ENCODE measurements at regions not wholly inside any gene's neighbourhood (a gene's known extent, or its start where the extent isn't known, plus 50 kb on each side); places are given as distances from the start of the nearest gene placed in this dataset.

GRCh38 chr12:126780343-126780742 is 1486.6 kb upstream of the TMEM132C start:
- H3K27me3 ChIP-seq (replicated peaks; ENCODE audit: insufficient read depth) = peaks cover 3% of the 10 kb centered on the region; the same call in 1 of the 2 replicates
- H3F3A ChIP-seq (ENCODE audit: insufficient read depth) = no peaks in the 10 kb centered on the region
- in situ Hi-C loops (cut with MboI) = loop anchor here (25.0 kb wide), 2 partner anchors 582 to 907 kb away; no protein-coding TSS in a partner anchor
- H3K4me3 ChIP-seq = no peak overlapping the region
- no peaks in the 10 kb centered on the region for H3K9me3 ChIP-seq (ENCODE audit: low read depth)
- WGBS, 2 experiments (ENCODE audit: low coverage in 1 of 2, low lambda C conversion rate in 2 of 2, missing lambda C conversion rate in 2 of 2) = 60 to 62% methylated on average over 5 of the region's 5 CpGs
- H3K27ac ChIP-seq = no peak overlapping the region
- TF ChIP-seq EZH2 (IDR thresholded peaks at IDR 0.05; ENCODE audit: insufficient read depth, poor library complexity, severe bottlenecking) (no peak), EZH2phosphoT487 (IDR thresholded peaks at IDR 0.05; ENCODE audit: insufficient read depth, low read depth) (no peak)
- no peak overlapping the region for H3K9ac ChIP-seq
- no peaks in the 10 kb centered on the region for H4K20me1 ChIP-seq (ENCODE audit: insufficient read depth)
- no peak for DNase-seq
- no peaks in the 10 kb centered on the region for H3K36me3 ChIP-seq (ENCODE audit: low read depth)
- no peak overlapping the region for H3K4me2 ChIP-seq (ENCODE audit: unreplicated experiment)
- H3K9me2 ChIP-seq (ENCODE audit: insufficient read depth) = no peaks in the 10 kb centered on the region
- H2AFZ ChIP-seq = no peak overlapping the region
- H3K79me2 ChIP-seq (ENCODE audit: insufficient read depth) = no peaks in the 10 kb centered on the region
- no peaks in the 10 kb centered on the region for H3K4me1 ChIP-seq (ENCODE audit: insufficient read depth)

GRCh38 chr12:126781593-126781992 is 1485.4 kb upstream of the TMEM132C start:
- Histone ChIP-seq H3K27ac (no peak overlapping the region), H3K9me2 (ENCODE audit: insufficient read depth) (no peaks in the 10 kb centered on the region), H3K9me3 (ENCODE audit: low read depth) (no peaks in the 10 kb centered on the region), H4K20me1 (ENCODE audit: insufficient read depth) (no peaks in the 10 kb centered on the region), H2AFZ (no peak overlapping the region), H3K4me2 (ENCODE audit: unreplicated experiment) (no peak overlapping the region), H3K79me2 (ENCODE audit: insufficient read depth) (no peaks in the 10 kb centered on the region), H3K4me3 (no peak overlapping the region), H3K27me3 (replicated peaks; ENCODE audit: insufficient read depth) (peaks cover 3% of the 10 kb centered on the region; the same call in 1 of the 2 replicates), H3K36me3 (ENCODE audit: low read depth) (no peaks in the 10 kb centered on the region), H3F3A (ENCODE audit: insufficient read depth) (no peaks in the 10 kb centered on the region), H3K4me1 (ENCODE audit: insufficient read depth) (no peaks in the 10 kb centered on the region), H3K9ac (no peak overlapping the region)
- DNase-seq = no peak
- in situ Hi-C loops (cut with MboI) = loop anchor here (25.0 kb wide), 2 partner anchors 581 to 906 kb away; no protein-coding TSS in a partner anchor
- WGBS, 2 experiments (ENCODE audit: low coverage in 1 of 2, low lambda C conversion rate in 2 of 2, missing lambda C conversion rate in 2 of 2) = 19 to 21% methylated on average over 3 of the region's 3 CpGs
- TF ChIP-seq EZH2 (IDR thresholded peaks at IDR 0.05; ENCODE audit: insufficient read depth, poor library complexity, severe bottlenecking) (no peak), EZH2phosphoT487 (IDR thresholded peaks at IDR 0.05; ENCODE audit: insufficient read depth, low read depth) (no peak)

GRCh38 chr12:126782083-126782482 is 1484.9 kb upstream of the TMEM132C start:
- Histone ChIP-seq H3K36me3 (ENCODE audit: low read depth) (no peaks in the 10 kb centered on the region), H3K9ac (no peak overlapping the region), H3K9me2 (ENCODE audit: insufficient read depth) (no peaks in the 10 kb centered on the region), H3F3A (ENCODE audit: insufficient read depth) (no peaks in the 10 kb centered on the region), H3K27me3 (replicated peaks; ENCODE audit: insufficient read depth) (peaks cover 3% of the 10 kb centered on the region; the same call in 1 of the 2 replicates), H3K4me2 (ENCODE audit: unreplicated experiment) (no peak overlapping the region), H3K4me1 (ENCODE audit: insufficient read depth) (no peaks in the 10 kb centered on the region), H2AFZ (no peak overlapping the region), H3K79me2 (ENCODE audit: insufficient read depth) (no peaks in the 10 kb centered on the region), H3K9me3 (ENCODE audit: low read depth) (no peaks in the 10 kb centered on the region), H4K20me1 (ENCODE audit: insufficient read depth) (no peaks in the 10 kb centered on the region), H3K27ac (no peak overlapping the region), H3K4me3 (no peak overlapping the region)
- 23 to 29% methylated on average over 2 of the region's 2 CpGs for WGBS, 2 experiments (ENCODE audit: low coverage in 1 of 2, low lambda C conversion rate in 2 of 2, missing lambda C conversion rate in 2 of 2)
- in situ Hi-C loops (cut with MboI) = loop anchor here (25.0 kb wide), 2 partner anchors 580 to 905 kb away; no protein-coding TSS in a partner anchor
- TF ChIP-seq EZH2 (IDR thresholded peaks at IDR 0.05; ENCODE audit: insufficient read depth, poor library complexity, severe bottlenecking) = no peak
- no peak for TF ChIP-seq EZH2phosphoT487 (IDR thresholded peaks at IDR 0.05; ENCODE audit: insufficient read depth, low read depth)
- no peak for DNase-seq

GRCh38 chr12:126784328-126784921 is 1482.5 kb upstream of the TMEM132C start:
- WGBS, 2 experiments (ENCODE audit: low coverage in 1 of 2, low lambda C conversion rate in 2 of 2, missing lambda C conversion rate in 2 of 2) = 31 to 33% methylated on average over 9 of the region's 9 CpGs
- no peaks in the 10 kb centered on the region for H3K4me1 ChIP-seq (ENCODE audit: insufficient read depth)
- no peak for TF ChIP-seq EZH2phosphoT487 (IDR thresholded peaks at IDR 0.05; ENCODE audit: insufficient read depth, low read depth)
- TF ChIP-seq EZH2 (IDR thresholded peaks at IDR 0.05; ENCODE audit: insufficient read depth, poor library complexity, severe bottlenecking) = no peak
- H3K27ac ChIP-seq = no peak overlapping the region
- no peaks in the 10 kb centered on the region for H3K9me3 ChIP-seq (ENCODE audit: low read depth)
- H3K27me3 ChIP-seq (replicated peaks; ENCODE audit: insufficient read depth) = no peaks in the 10 kb centered on the region
- peak; percentile 74 for DNase-seq
- H3K9me2 ChIP-seq (ENCODE audit: insufficient read depth) = no peaks in the 10 kb centered on the region
- H2AFZ ChIP-seq = no peak overlapping the region
- in situ Hi-C loops (cut with MboI) = loop anchor here (25.0 kb wide), 2 partner anchors 578 to 903 kb away; no protein-coding TSS in a partner anchor
- H3K4me3 ChIP-seq = no peak overlapping the region
- no peaks in the 10 kb centered on the region for H3K36me3 ChIP-seq (ENCODE audit: low read depth)
- no peaks in the 10 kb centered on the region for H3K79me2 ChIP-seq (ENCODE audit: insufficient read depth)
- H3F3A ChIP-seq (ENCODE audit: insufficient read depth) = no peaks in the 10 kb centered on the region
- no peaks in the 10 kb centered on the region for H4K20me1 ChIP-seq (ENCODE audit: insufficient read depth)
- no peak overlapping the region for H3K4me2 ChIP-seq (ENCODE audit: unreplicated experiment)
- no peak overlapping the region for H3K9ac ChIP-seq

Measured in GM23248 (cell line).